GM19025 (cell line): ENCODE measurements at regions not wholly inside any gene's neighbourhood (a gene's known extent, or its start where the extent isn't known, plus 50 kb on each side); places are given as distances from the start of the nearest gene placed in this dataset.

Source experiments
- ATAC-seq: cut with Tn5 transposase; IDR thresholded peaks from one replicate; pipeline ENCODE4 v1.9.1; 2021; ENCODE audit warnings: mild to moderate bottlenecking, low read depth, moderate library complexity; ENCODE audit not compliant: unreplicated experiment

DNA sequence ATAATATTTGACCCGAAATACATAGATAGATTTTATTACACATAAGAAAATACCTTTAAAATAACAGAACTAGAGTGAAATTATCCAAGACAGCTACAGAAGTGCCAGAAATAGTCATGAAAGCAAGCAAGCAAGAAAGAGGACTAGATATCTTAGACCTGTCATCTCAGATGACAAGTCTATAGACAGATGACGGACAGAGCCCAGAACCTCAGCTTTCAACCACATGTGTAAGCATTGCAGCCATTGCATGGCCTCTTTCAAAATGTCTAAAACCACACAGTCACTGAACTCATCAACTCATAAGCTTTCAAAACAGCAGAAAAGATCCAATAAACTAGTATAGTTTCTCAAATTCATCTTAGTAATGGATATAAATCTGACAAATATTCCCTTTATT is 59.8 kb upstream of the FHIT start:
- no peak for ATAC-seq

DNA sequence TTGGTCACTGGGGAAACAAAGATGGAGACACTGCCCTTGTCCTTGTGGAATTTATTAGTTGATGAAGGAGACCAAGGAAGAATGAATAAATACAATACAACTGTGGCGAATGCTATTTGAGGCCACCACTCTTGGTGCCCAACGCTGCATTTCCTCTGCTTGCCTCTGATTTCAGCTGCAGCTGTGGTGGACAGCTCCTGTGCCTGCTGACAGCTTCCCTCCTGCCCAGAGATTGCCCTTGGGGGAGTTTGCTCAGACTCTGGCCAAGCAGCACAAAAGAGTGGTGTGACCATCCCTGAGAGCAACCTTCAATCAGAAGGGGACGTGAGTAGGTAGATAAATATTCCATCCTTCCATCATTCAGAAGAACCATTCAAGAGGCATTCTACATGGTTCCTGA is 64.6 kb upstream of the FHIT start:
- ATAC-seq: no peak

GRCh38 chr3:61323094-61323493 is 71.8 kb upstream of the FHIT start:
- no peak for ATAC-seq

GRCh38 chr3:61331929-61332552 is 80.8 kb upstream of the FHIT start:
- ATAC-seq: no peak

GRCh38 chr3:61333192-61333961 is 82.1 kb upstream of the FHIT start:
- no peak for ATAC-seq

- no peak for ATAC-seq
Observed at GRCh38 chr3:61334783-61335182, 83.5 kb upstream of the FHIT start.

- ATAC-seq: no peak
Observed at GRCh38 chr3:61340931-61341461, 89.7 kb upstream of the FHIT start.

- no peak for ATAC-seq
Observed at GRCh38 chr3:61343543-61343942, 92.3 kb upstream of the FHIT start.

- ATAC-seq: no peak
Observed at GRCh38 chr3:61345020-61345419, 93.8 kb upstream of the FHIT start.

GRCh38 chr3:61347981-61348380 is 96.7 kb upstream of the FHIT start:
- ATAC-seq: no peak

DNA sequence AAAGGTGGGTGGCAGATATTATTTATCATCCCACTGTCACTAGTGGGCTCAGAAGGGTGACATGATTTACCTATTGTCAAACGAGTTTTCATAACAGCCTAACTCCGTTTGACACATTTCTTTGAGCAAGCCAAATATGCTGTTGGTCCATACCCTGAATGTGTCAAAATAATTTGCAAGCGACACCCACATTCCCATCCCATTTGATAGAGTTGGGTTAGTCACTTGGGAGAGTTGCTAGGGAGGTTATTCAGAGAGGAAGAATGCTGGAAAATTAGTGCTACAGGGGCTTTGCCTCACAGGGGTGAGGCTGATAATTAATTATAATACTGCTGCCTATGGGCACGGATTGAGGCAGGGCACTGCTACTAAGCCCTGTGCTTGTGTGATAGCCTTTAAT is 98.5 kb upstream of the FHIT start:
- ATAC-seq: no peak

DNA sequence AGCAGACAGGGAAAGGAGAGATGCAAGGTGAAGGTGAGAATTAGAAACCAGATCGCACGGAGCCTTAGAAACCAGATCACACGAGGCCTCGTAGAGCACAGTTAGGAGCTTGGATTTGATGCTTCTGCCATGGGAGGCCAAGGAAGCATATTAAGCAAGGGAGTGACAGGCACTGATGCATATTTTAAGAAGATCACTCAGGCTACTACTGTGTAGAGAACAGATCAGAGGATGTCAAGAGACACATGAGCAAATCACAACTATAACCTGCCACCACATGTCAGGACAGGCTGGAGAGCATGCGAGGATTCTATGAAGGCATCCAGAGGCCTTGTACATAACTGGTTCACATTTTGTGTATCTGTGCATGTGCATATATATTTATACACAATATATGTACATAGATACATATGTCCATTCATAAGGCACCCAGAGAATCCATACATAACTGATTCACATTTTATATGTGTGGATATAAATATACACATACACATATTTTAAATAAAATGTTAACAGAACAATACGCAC is 99.6 kb upstream of the FHIT start:
- ATAC-seq: no peak

DNA sequence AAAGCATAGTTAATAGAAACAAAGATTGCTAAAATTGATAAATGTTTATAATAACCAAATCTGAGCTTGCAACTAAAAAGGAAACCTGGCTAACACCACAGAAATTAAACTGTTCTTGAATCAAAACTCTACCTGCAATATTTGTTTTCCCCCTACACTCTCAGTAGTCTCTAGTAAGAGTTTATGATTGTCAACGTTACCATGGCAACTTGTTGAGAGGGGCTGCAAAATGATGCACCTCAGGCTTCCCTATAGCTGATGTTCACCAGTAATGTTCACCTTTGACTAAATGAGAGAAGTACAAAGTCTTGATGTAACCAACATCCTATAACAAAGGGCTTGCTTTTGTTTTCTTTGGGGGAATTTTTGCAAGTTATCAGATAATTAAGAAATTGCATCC is 101.1 kb upstream of the FHIT start:
- no peak for ATAC-seq

GRCh38 chr3:61353382-61353781 is 102.1 kb upstream of the FHIT start:
- no peak for ATAC-seq

DNA sequence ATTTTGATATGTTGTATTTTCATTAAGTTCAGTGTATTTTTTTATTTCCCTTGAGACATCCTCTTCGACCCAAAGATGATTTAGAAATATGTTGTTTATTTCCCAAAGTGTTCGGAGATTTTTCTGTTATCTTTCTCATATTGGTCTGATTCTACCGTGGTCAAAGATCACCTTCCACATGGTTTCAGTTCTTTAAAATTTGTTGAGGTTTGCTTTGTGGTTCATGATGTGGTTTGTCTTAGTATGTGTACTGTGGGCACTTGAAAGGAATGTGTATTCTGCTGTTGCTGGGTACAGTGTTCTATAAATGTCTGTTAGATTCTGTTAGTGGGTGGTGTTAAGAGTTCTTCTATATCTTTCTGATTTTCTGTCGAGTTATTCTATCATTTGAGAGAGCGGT is 103.4 kb upstream of the FHIT start:
- ATAC-seq: no peak

DNA sequence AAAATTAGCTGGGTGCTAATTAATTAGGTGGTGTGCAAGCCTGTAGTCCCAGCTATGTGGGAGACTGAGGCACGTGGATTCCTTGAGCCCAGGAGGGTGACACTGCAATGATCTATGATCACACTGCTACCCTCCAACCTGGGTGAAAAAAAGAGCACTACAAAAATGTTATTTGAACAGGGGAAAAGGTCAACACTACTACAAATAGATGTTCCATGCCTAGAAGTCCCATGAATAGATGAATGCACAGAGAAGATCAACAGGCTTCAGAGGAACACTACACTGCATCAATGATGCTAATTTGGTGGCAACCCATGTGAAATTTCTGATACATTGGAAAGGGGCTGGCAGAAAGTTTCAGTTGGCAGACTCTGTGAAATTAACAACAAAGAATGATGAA is 105.4 kb upstream of the FHIT start:
- ATAC-seq: no peak

GRCh38 chr3:61357902-61358301 is 106.7 kb upstream of the FHIT start:
- no peak for ATAC-seq

DNA sequence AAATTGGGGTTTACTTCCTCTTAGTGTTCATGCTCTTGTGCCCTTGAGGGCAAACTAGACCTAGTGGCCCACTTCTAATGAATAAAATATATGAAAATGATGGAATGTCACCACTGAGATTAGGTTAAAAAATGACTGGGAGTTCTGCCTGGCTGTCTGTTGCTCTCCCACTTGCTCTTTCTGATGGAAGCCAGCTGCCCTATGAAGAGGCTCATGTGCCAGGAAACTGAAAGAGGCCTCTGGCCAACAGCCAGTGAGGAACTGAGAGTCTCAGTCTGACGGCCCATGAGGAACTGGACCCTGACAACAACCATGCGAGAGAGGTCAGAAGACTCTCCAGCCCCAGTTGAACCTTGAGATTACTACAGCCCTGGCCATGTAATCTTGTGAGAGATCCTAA is 107.1 kb upstream of the FHIT start:
- ATAC-seq: peak; percentile 100

GRCh38 chr3:61360297-61360965 is 109.2 kb upstream of the FHIT start:
- no peak for ATAC-seq

- no peak for ATAC-seq
Observed at GRCh38 chr3:61369678-61370077, 118.4 kb upstream of the FHIT start.

GRCh38 chr3:61371123-61371522 is 119.9 kb upstream of the FHIT start:
- no peak for ATAC-seq
